AG04450 (cell line): ENCODE measurements at regions not wholly inside any gene's neighbourhood (a gene's known extent, or its start where the extent isn't known, plus 50 kb on each side); places are given as distances from the start of the nearest gene placed in this dataset.

Source experiments
- CTCF ChIA-PET: fragments of 300-600, 350-600 bp; formaldehyde crosslinking; extraction: SDS; loops from one replicate; lab custom pipeline; 2022; ENCODE audit warnings: antibody characterized with exemption, inconsistent platforms; lab: Charles Lee
- POLR2A ChIA-PET: fragments of 350-600 bp; formaldehyde crosslinking; extraction: SDS; loops from one replicate; lab custom pipeline; 2021; ENCODE audit warnings: antibody characterized with exemption, inconsistent platforms; lab: Yijun Ruan, JAX
- DNase-seq: peaks from one replicate; pipeline ENCODE4 v3.0.0-alpha.2; 2011; ENCODE audit warnings: low read depth, low spot score
- H3K27ac ChIP-seq: one replicate; pipeline ENCODE4 v1.5.1; 2012; ENCODE audit warnings: low read depth, low read length, control low read depth
- H3K27me3 ChIP-seq: one replicate; pipeline ENCODE4 v1.6.0; 2012; ENCODE audit warnings: low read length; ENCODE audit not compliant: control insufficient read depth, insufficient read depth
- H3K4me3 ChIP-seq: 2 replicates; pipeline ENCODE4 v1.5.1; 2011; ENCODE audit warnings: mild to moderate bottlenecking, low read depth, low read length, control low read depth
- H3K9me3 ChIP-seq: 2 replicates; pipeline ENCODE4 v1.5.1; 2012; ENCODE audit warnings: low read length; ENCODE audit not compliant: control insufficient read depth, insufficient read depth
- CTCF ChIP-seq: IDR thresholded peaks from 2 replicates; pipeline ENCODE4 v1.5.1; 2011; ENCODE audit warnings: low read depth, low read length, control low read depth, inconsistent platforms

- H3K9me3 ChIP-seq = no peaks in the 10 kb centered on the region
- TF ChIP-seq CTCF = no peak
- no peak for DNase-seq
- ChIA-PET POLR2A (no interaction called here), CTCF (no interaction called here)
- no peak overlapping the region for H3K4me3 ChIP-seq
- no peak overlapping the region for H3K27ac ChIP-seq
- H3K27me3 ChIP-seq = no peaks in the 10 kb centered on the region
Measured at GRCh38 chr2:160731415-160731814, 237.8 kb upstream of the RBMS1 start.

DNA sequence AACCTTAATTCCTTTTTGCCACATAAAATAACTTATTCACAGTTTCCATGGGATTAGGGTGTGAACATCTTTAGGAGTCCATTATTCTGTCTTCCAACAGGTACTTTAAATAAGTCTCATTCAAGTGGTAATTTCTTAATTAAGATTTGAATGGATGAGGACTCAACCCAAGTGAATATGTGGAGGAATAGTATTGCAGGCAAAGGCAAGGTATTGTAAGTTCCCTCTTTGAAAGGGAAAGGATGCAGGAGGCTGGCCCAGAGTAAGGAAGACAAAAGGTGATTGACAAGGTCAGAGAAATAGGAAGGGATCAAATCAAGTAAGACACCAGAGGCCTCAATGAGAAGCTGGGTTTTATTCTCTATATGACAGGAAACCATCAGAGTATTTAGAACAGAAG, 238.2 kb upstream of the RBMS1 start:
- no peak overlapping the region for H3K27ac ChIP-seq
- CTCF ChIA-PET = no interaction called here
- DNase-seq = no peak
- TF ChIP-seq CTCF = no peak
- H3K27me3 ChIP-seq = no peaks in the 10 kb centered on the region
- no peaks in the 10 kb centered on the region for H3K9me3 ChIP-seq
- POLR2A ChIA-PET = no interaction called here
- no peak overlapping the region for H3K4me3 ChIP-seq

- H3K9me3 ChIP-seq = no peaks in the 10 kb centered on the region
- no peaks in the 10 kb centered on the region for H3K27me3 ChIP-seq
- no peak for TF ChIP-seq CTCF
- ChIA-PET POLR2A (interaction anchor here (0.6 to 0.9 kb wide), 2 partner anchors 10 to 1602 kb away, joined by 3 to 5 read pairs; no protein-coding TSS in a partner anchor), CTCF (interaction anchor here (0.6 to 0.9 kb wide), 2 partner anchors 12 to 642 kb away, joined by 3 to 10 read pairs; no protein-coding TSS in a partner anchor)
- no peak for DNase-seq
- H3K4me3 ChIP-seq = no peak overlapping the region
- H3K27ac ChIP-seq = no peak overlapping the region
Measured at GRCh38 chr2:160735696-160736095, 242.1 kb upstream of the RBMS1 start.

DNA sequence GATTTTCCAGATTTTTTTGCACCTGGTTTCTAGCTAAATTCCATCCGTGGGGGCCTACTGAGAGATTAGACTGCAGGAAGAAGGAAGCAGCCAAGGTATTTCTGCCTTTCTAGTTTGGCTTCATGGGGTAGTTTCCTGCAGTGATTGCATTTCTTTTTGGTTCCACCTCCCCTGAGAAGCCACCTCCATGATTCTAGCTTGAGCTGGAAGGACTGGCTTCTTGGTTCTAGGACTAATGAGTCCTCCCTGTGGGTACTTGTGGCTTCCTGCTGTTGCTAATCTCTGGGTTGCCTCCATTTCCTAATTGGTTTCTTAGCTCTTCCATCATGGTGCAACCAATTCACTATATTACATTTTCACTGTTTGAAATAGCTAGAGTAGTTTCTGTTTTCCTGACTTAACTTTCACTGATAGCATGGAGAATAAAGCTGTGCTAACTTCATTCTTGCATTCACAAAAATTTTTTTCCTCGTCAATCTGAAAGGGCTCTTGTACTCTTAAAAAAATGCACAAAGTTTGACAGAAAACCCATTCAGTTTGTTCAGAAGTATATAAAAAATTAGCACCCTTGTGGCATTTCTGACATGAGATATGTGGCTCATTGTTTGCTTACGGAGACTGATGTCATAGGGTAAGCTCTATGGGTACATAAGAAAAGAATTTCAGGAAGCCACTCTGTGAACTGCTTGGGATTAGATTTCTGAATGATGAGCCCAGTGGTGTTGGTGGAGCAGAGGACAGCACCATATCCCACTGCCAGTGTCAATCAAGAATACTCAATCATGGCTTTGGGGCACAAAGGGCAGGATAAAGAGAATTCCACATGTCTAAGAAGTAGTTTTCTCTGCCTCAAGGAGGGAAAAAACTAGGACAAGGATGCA, 242.8 kb upstream of the RBMS1 start:
- TF ChIP-seq CTCF = no peak
- no peak overlapping the region for H3K4me3 ChIP-seq
- no peaks in the 10 kb centered on the region for H3K9me3 ChIP-seq
- ChIA-PET POLR2A (interaction anchor here (0.6 to 0.9 kb wide), 2 partner anchors 9 to 1602 kb away, joined by 3 to 5 read pairs; no protein-coding TSS in a partner anchor), CTCF (interaction anchor here (0.6 to 0.9 kb wide), 2 partner anchors 11 to 643 kb away, joined by 3 to 10 read pairs; no protein-coding TSS in a partner anchor)
- DNase-seq = no peak
- no peak overlapping the region for H3K27ac ChIP-seq
- no peaks in the 10 kb centered on the region for H3K27me3 ChIP-seq

- H3K9me3 ChIP-seq = no peaks in the 10 kb centered on the region
- DNase-seq = no peak
- no peak overlapping the region for H3K4me3 ChIP-seq
- ChIA-PET POLR2A (no interaction called here), CTCF (no interaction called here)
- H3K27ac ChIP-seq = no peak overlapping the region
- no peak for TF ChIP-seq CTCF
- no peaks in the 10 kb centered on the region for H3K27me3 ChIP-seq
Measured at GRCh38 chr2:160737247-160737646, 243.6 kb upstream of the RBMS1 start.
